ENCODE measurements at regions not wholly inside any gene's neighbourhood (a gene's known extent, or its start where the extent isn't known, plus 50 kb on each side); places are given as distances from the start of the nearest gene placed in this dataset.

- TF ChIP-seq PPARA (CRISPR knock-in tag; IDR thresholded peaks at IDR 0.05; ENCODE audit: borderline replicate concordance) (no peak), POU6F1 (CRISPR knock-in tag; IDR thresholded peaks at IDR 0.05; ENCODE audit: borderline replicate concordance, low read depth) (no peak), RARB (CRISPR knock-in tag; IDR thresholded peaks at IDR 0.05) (no peak), PATZ1 (CRISPR knock-in tag; IDR thresholded peaks at IDR 0.05; ENCODE audit: borderline replicate concordance) (no peak), TCF4 (CRISPR knock-in tag; IDR thresholded peaks at IDR 0.05; ENCODE audit: borderline replicate concordance) (no peak), CSDC2 (CRISPR knock-in tag; IDR thresholded peaks at IDR 0.05) (no peak), SNAI2 (CRISPR knock-in tag; IDR thresholded peaks at IDR 0.05) (no peak), CREB5 (CRISPR knock-in tag; IDR thresholded peaks at IDR 0.05; ENCODE audit: low read depth) (no peak), ISL1 (CRISPR knock-in tag; IDR thresholded peaks at IDR 0.05) (no peak), ESRRG (CRISPR knock-in tag; IDR thresholded peaks at IDR 0.05) (no peak)
Observed at GRCh38 chr12:69119770-69120169, 119.6 kb upstream of the CPSF6 start.
